AG04450 (cell line): ENCODE measurements at regions not wholly inside any gene's neighbourhood (a gene's known extent, or its start where the extent isn't known, plus 50 kb on each side); places are given as distances from the start of the nearest gene placed in this dataset.

ENCODE experiments used
- CTCF ChIA-PET: fragments of 300-600, 350-600 bp; formaldehyde crosslinking; extraction: SDS; loops from one replicate; lab custom pipeline; 2022; ENCODE audit warnings: antibody characterized with exemption, inconsistent platforms; lab: Charles Lee
- POLR2A ChIA-PET: fragments of 350-600 bp; formaldehyde crosslinking; extraction: SDS; loops from one replicate; lab custom pipeline; 2021; ENCODE audit warnings: antibody characterized with exemption, inconsistent platforms; lab: Yijun Ruan, JAX
- DNase-seq: peaks from one replicate; pipeline ENCODE4 v3.0.0-alpha.2; 2011; ENCODE audit warnings: low read depth, low spot score
- H3K27ac ChIP-seq: one replicate; pipeline ENCODE4 v1.5.1; 2012; ENCODE audit warnings: low read depth, low read length, control low read depth
- H3K27me3 ChIP-seq: one replicate; pipeline ENCODE4 v1.6.0; 2012; ENCODE audit warnings: low read length; ENCODE audit not compliant: control insufficient read depth, insufficient read depth
- H3K4me3 ChIP-seq: 2 replicates; pipeline ENCODE4 v1.5.1; 2011; ENCODE audit warnings: mild to moderate bottlenecking, low read depth, low read length, control low read depth
- H3K9me3 ChIP-seq: 2 replicates; pipeline ENCODE4 v1.5.1; 2012; ENCODE audit warnings: low read length; ENCODE audit not compliant: control insufficient read depth, insufficient read depth
- CTCF ChIP-seq: IDR thresholded peaks from 2 replicates; pipeline ENCODE4 v1.5.1; 2011; ENCODE audit warnings: low read depth, low read length, control low read depth, inconsistent platforms

- ChIA-PET CTCF (interaction anchor here (1.0 to 1.3 kb wide), 2 partner anchors 9 to 350 kb away, joined by 3 read pairs; no protein-coding TSS in a partner anchor), POLR2A (no interaction called here)
- Histone ChIP-seq H3K27me3 (no peaks in the 10 kb centered on the region), H3K9me3 (no peaks in the 10 kb centered on the region), H3K4me3 (no peak overlapping the region), H3K27ac (no peak overlapping the region)
- TF ChIP-seq CTCF: no peak
- no peak for DNase-seq
Observed at GRCh38 chr1:222104694-222105392, 363.0 kb upstream of the DUSP10 start.

DNA sequence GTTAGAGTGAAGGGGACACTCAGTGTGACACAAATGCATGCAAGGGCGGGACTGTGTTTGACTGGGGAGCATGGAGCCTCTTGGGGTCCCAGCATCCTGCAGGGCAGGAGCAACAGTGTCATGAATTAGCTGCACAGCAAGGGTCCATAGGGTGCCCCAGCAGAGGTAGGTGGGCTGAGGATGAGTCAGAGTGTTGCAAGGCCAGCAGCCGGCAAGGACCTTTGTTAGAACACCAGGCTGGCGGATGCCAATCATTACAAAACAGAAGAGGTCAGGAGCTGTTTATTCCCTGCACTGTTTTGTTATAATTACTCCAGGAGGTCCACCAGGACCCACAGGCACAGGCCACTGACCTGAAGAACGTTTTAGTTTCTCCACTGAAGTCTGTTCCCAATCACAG is 362.2 kb upstream of the DUSP10 start:
- H3K9me3 ChIP-seq: no peaks in the 10 kb centered on the region
- no peak overlapping the region for H3K27ac ChIP-seq
- CTCF ChIA-PET: interaction anchor here (1.0 to 1.3 kb wide), 2 partner anchors 9 to 350 kb away, joined by 3 read pairs; no protein-coding TSS in a partner anchor
- no peaks in the 10 kb centered on the region for H3K27me3 ChIP-seq
- H3K4me3 ChIP-seq: no peak overlapping the region
- DNase-seq: no peak
- POLR2A ChIA-PET: no interaction called here
- TF ChIP-seq CTCF: no peak

GRCh38 chr1:222099746-222100145 is 357.9 kb upstream of the DUSP10 start:
- H3K27me3 ChIP-seq: no peaks in the 10 kb centered on the region
- H3K4me3 ChIP-seq: no peak overlapping the region
- ChIA-PET POLR2A (no interaction called here), CTCF (interaction anchor here (2.4 kb wide), 1 partner anchor 355 kb away, joined by 9 read pairs; no protein-coding TSS in a partner anchor)
- no peak for DNase-seq
- TF ChIP-seq CTCF: no peak
- no peak overlapping the region for H3K27ac ChIP-seq
- no peaks in the 10 kb centered on the region for H3K9me3 ChIP-seq

- H3K4me3 ChIP-seq: no peak overlapping the region
- H3K9me3 ChIP-seq: no peaks in the 10 kb centered on the region
- H3K27me3 ChIP-seq: no peaks in the 10 kb centered on the region
- H3K27ac ChIP-seq: no peak overlapping the region
- no peak for TF ChIP-seq CTCF
- DNase-seq: no peak
- CTCF ChIA-PET: no interaction called here
- POLR2A ChIA-PET: no interaction called here
Observed at GRCh38 chr1:222098404-222098803, 356.5 kb upstream of the DUSP10 start.

- Histone ChIP-seq H3K27me3 (no peaks in the 10 kb centered on the region), H3K9me3 (no peaks in the 10 kb centered on the region), H3K27ac (no peak overlapping the region), H3K4me3 (no peak overlapping the region)
- ChIA-PET CTCF (interaction anchor here (1.1 kb wide), 1 partner anchor 358 kb away, joined by 5 read pairs; no protein-coding TSS in a partner anchor), POLR2A (no interaction called here)
- DNase-seq: no peak
- no peak for TF ChIP-seq CTCF
Observed at GRCh38 chr1:222097588-222097987, 355.7 kb upstream of the DUSP10 start.
